ENCODE measurements at regions not wholly inside any gene's neighbourhood (a gene's known extent, or its start where the extent isn't known, plus 50 kb on each side); places are given as distances from the start of the nearest gene placed in this dataset.

GRCh38 chr5:156148301-156148700 lies 178.7 kb upstream of the SGCD start:
- no peak for TF ChIP-seq POLR2AphosphoS5 (IDR thresholded peaks at IDR 0.05; ENCODE audit: low read depth, low read length)
- TF ChIP-seq REST (IDR thresholded peaks at IDR 0.05; ENCODE audit: insufficient read depth in 1 of 2, low read depth in 2 of 2, low read length in 2 of 2): no peak
- no peak for TF ChIP-seq SIN3A (IDR thresholded peaks at IDR 0.05; ENCODE audit: borderline replicate concordance, insufficient read depth, low read length)
- TF ChIP-seq FOXP2 (optimal IDR thresholded peaks at IDR 0.05; ENCODE audit: borderline replicate concordance, extremely low read depth, extremely low read length, insufficient read depth): no peak
- TF ChIP-seq TAF1 (IDR thresholded peaks at IDR 0.05; ENCODE audit: borderline replicate concordance, insufficient read depth, low read length): no peak

GRCh38 chr5:156149213-156149612 lies 177.8 kb upstream of the SGCD start:
- no peak for TF ChIP-seq SIN3A (IDR thresholded peaks at IDR 0.05; ENCODE audit: borderline replicate concordance, insufficient read depth, low read length)
- no peak for TF ChIP-seq FOXP2 (optimal IDR thresholded peaks at IDR 0.05; ENCODE audit: borderline replicate concordance, extremely low read depth, extremely low read length, insufficient read depth)
- no peak for TF ChIP-seq POLR2AphosphoS5 (IDR thresholded peaks at IDR 0.05; ENCODE audit: low read depth, low read length)
- no peak for TF ChIP-seq TAF1 (IDR thresholded peaks at IDR 0.05; ENCODE audit: borderline replicate concordance, insufficient read depth, low read length)
- no peak for TF ChIP-seq REST (IDR thresholded peaks at IDR 0.05; ENCODE audit: insufficient read depth in 1 of 2, low read depth in 2 of 2, low read length in 2 of 2)

- TF ChIP-seq POLR2AphosphoS5 (IDR thresholded peaks at IDR 0.05; ENCODE audit: low read depth, low read length) (no peak), FOXP2 (optimal IDR thresholded peaks at IDR 0.05; ENCODE audit: borderline replicate concordance, extremely low read depth, extremely low read length, insufficient read depth) (no peak), REST (IDR thresholded peaks at IDR 0.05; ENCODE audit: insufficient read depth in 1 of 2, low read depth in 2 of 2, low read length in 2 of 2) (no peak), TAF1 (IDR thresholded peaks at IDR 0.05; ENCODE audit: borderline replicate concordance, insufficient read depth, low read length) (no peak), SIN3A (IDR thresholded peaks at IDR 0.05; ENCODE audit: borderline replicate concordance, insufficient read depth, low read length) (no peak)
Observed at GRCh38 chr5:156153602-156154001, 173.4 kb upstream of the SGCD start.

GRCh38 chr5:156154757-156155156 lies 172.2 kb upstream of the SGCD start:
- TF ChIP-seq FOXP2 (optimal IDR thresholded peaks at IDR 0.05; ENCODE audit: borderline replicate concordance, extremely low read depth, extremely low read length, insufficient read depth) (no peak), TAF1 (IDR thresholded peaks at IDR 0.05; ENCODE audit: borderline replicate concordance, insufficient read depth, low read length) (no peak), SIN3A (IDR thresholded peaks at IDR 0.05; ENCODE audit: borderline replicate concordance, insufficient read depth, low read length) (no peak), REST (IDR thresholded peaks at IDR 0.05; ENCODE audit: insufficient read depth in 1 of 2, low read depth in 2 of 2, low read length in 2 of 2) (no peak), POLR2AphosphoS5 (IDR thresholded peaks at IDR 0.05; ENCODE audit: low read depth, low read length) (no peak)

- TF ChIP-seq FOXP2 (optimal IDR thresholded peaks at IDR 0.05; ENCODE audit: borderline replicate concordance, extremely low read depth, extremely low read length, insufficient read depth) (no peak), TAF1 (IDR thresholded peaks at IDR 0.05; ENCODE audit: borderline replicate concordance, insufficient read depth, low read length) (no peak), REST (IDR thresholded peaks at IDR 0.05; ENCODE audit: insufficient read depth in 1 of 2, low read depth in 2 of 2, low read length in 2 of 2) (no peak), POLR2AphosphoS5 (IDR thresholded peaks at IDR 0.05; ENCODE audit: low read depth, low read length) (no peak), SIN3A (IDR thresholded peaks at IDR 0.05; ENCODE audit: borderline replicate concordance, insufficient read depth, low read length) (no peak)
Observed at GRCh38 chr5:156155598-156155997, 171.4 kb upstream of the SGCD start.
